ENCODE measurements at regions not wholly inside any gene's neighbourhood (a gene's known extent, or its start where the extent isn't known, plus 50 kb on each side); places are given as distances from the start of the nearest gene placed in this dataset.
A peak's percentile ranks its signal among the peaks of the same experiment; 100 is the strongest.

DNA sequence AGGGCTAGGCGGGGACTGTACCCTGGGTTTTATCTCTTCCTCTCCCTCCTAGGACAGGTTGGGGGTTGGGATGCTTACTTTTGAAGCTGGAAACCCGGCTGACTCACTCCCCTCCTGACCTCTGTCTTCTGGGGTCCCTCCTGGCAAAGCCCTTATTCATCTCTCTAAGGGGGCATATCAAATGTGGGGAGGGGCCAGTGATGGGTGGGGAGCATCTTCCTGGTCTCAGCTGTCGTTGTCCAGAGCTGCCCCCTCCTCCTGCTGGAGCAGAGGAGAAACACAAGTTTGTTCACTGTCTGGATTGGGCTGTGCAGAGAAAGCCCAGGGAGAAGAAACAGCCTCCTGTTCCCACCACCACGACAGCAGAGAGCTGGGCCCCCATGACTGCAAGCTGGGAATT, 85.8 kb downstream of the TNFAIP2 start:
- Histone ChIP-seq H3K27me3 (ENCODE audit: control insufficient read depth, insufficient read depth, low read length) (peaks cover 36% of the 10 kb centered on the region), H3K36me3 (ENCODE audit: control insufficient read depth, insufficient read depth, low read length) (no peaks in the 10 kb centered on the region), H3K9ac (ENCODE audit: low read depth, low read length) (no peak overlapping the region), H3K9me3 (ENCODE audit: control insufficient read depth, insufficient read depth, low read length) (peaks cover 9% of the 10 kb centered on the region), H3K4me3 (ENCODE audit: low read depth, low read length) (no peak overlapping the region), H3K27ac (ENCODE audit: low read depth, low read length) (no peak overlapping the region), H3K4me1 (ENCODE audit: control insufficient read depth, insufficient read depth, low read length) (peaks cover 3% of the 10 kb centered on the region; the same call in 1 of the 2 replicates)

DNA sequence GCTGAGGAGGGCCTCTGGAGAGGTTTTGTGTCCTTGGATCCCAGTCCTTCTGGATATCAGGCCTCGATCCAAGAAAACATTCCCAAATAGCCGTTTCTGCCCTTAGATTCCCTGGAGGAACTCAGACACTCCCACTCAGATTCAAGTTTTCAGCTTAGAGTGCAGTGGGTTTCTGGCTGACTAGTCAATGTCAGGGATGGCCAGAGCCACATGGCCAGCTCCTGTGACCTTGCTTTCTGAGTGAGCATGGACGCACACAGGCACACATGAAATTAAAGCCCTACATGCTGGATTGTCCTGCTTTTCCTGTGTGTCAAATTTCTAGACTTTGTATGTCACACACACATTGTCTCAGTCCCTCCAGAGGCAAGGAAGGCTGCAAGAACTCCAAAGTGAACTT, 86.2 kb downstream of the TNFAIP2 start:
- Histone ChIP-seq H3K36me3 (ENCODE audit: control insufficient read depth, insufficient read depth, low read length) (no peaks in the 10 kb centered on the region), H3K9ac (ENCODE audit: low read depth, low read length) (no peak overlapping the region), H3K27ac (ENCODE audit: low read depth, low read length) (no peak overlapping the region), H3K27me3 (ENCODE audit: control insufficient read depth, insufficient read depth, low read length) (peaks cover 36% of the 10 kb centered on the region), H3K4me3 (ENCODE audit: low read depth, low read length) (no peak overlapping the region), H3K9me3 (ENCODE audit: control insufficient read depth, insufficient read depth, low read length) (peaks cover 5% of the 10 kb centered on the region), H3K4me1 (ENCODE audit: control insufficient read depth, insufficient read depth, low read length) (peaks cover 3% of the 10 kb centered on the region; the same call in 1 of the 2 replicates)

DNA sequence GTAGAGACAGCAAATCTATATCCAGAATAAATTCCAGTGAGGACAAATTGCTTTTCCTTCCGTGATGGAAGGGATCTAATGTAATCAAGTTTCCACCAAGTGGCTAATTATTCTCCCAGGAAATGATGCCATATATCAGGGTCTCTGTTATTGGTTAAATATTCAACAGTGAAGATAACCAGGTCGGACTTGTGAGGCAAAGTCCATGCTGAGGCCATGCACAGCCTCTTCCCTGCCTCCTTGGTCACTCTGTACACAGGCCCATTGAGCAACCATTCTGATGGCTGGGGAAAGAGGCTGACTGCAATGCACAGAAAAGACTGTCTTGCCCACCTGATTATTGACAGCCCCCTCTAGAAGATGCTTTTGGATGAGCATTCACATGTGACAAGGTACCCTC, 90.1 kb downstream of the TNFAIP2 start:
- H3K9ac ChIP-seq (ENCODE audit: low read depth, low read length), result no peak overlapping the region
- no peak overlapping the region for H3K4me3 ChIP-seq (ENCODE audit: low read depth, low read length)
- H3K4me1 ChIP-seq (ENCODE audit: control insufficient read depth, insufficient read depth, low read length), result no peaks in the 10 kb centered on the region
- H3K27ac ChIP-seq (ENCODE audit: low read depth, low read length), result no peak overlapping the region
- H3K27me3 ChIP-seq (ENCODE audit: control insufficient read depth, insufficient read depth, low read length), result peaks cover 13% of the 10 kb centered on the region
- H3K36me3 ChIP-seq (ENCODE audit: control insufficient read depth, insufficient read depth, low read length), result no peaks in the 10 kb centered on the region
- H3K9me3 ChIP-seq (ENCODE audit: control insufficient read depth, insufficient read depth, low read length), result no peaks in the 10 kb centered on the region

DNA sequence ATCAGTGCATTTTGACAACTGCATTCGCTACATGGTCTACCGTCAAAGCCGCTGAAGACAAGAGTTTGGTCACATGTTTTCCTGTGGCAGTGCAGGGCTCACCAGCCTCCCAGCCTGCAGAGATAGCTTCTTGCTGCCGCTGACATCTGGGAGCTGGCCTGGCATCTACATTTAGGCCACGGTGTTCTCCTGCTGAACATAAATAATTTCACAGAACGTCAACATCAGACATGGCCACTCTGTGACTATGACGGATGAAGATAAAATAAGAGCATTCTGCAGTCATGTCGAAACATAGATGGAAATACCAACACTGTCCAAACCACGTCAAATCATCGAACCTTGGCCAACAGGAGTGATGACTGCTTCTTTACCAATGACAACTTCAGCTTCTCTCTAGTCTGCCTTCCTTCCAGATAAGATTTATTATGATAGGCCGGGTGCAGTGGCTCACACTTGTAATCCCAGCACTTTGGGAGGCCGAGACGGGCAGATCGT, 91.2 kb downstream of the TNFAIP2 start:
- Histone ChIP-seq H3K4me3 (ENCODE audit: low read depth, low read length) (no peak overlapping the region), H3K27me3 (ENCODE audit: control insufficient read depth, insufficient read depth, low read length) (peaks cover 8% of the 10 kb centered on the region), H3K9ac (ENCODE audit: low read depth, low read length) (no peak overlapping the region), H3K36me3 (ENCODE audit: control insufficient read depth, insufficient read depth, low read length) (no peaks in the 10 kb centered on the region), H3K9me3 (ENCODE audit: control insufficient read depth, insufficient read depth, low read length) (no peaks in the 10 kb centered on the region), H3K27ac (ENCODE audit: low read depth, low read length) (no peak overlapping the region), H3K4me1 (ENCODE audit: control insufficient read depth, insufficient read depth, low read length) (no peaks in the 10 kb centered on the region)

DNA sequence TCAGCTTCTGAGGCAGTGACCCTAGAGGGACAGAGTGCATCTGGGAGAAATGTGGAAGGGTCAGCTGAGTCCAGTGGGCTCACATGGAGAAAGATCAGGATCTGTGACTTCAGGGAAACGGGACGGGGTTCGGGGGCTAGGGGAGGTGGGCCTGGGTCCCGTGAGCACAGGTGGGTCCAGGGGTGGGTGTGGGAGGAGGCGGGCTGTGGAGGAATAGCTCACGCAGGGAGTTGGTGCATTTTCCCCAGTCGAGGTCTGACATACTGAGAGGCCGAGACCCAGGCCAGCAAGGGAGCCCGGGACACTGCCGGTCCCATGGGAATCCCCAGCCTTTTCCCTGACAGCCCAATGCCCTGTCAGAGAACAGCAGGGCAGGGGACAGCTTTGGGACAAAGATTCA, 93.1 kb downstream of the TNFAIP2 start:
- H3K27me3 ChIP-seq (ENCODE audit: control insufficient read depth, insufficient read depth, low read length), result peaks cover 24% of the 10 kb centered on the region
- no peak overlapping the region for H3K9ac ChIP-seq (ENCODE audit: low read depth, low read length)
- H3K4me3 ChIP-seq (ENCODE audit: low read depth, low read length), result no peak overlapping the region
- H3K4me1 ChIP-seq (ENCODE audit: control insufficient read depth, insufficient read depth, low read length), result peaks cover 3% of the 10 kb centered on the region; the same call in 1 of the 2 replicates
- no peaks in the 10 kb centered on the region for H3K9me3 ChIP-seq (ENCODE audit: control insufficient read depth, insufficient read depth, low read length)
- no peak overlapping the region for H3K27ac ChIP-seq (ENCODE audit: low read depth, low read length)
- no peaks in the 10 kb centered on the region for H3K36me3 ChIP-seq (ENCODE audit: control insufficient read depth, insufficient read depth, low read length)

DNA sequence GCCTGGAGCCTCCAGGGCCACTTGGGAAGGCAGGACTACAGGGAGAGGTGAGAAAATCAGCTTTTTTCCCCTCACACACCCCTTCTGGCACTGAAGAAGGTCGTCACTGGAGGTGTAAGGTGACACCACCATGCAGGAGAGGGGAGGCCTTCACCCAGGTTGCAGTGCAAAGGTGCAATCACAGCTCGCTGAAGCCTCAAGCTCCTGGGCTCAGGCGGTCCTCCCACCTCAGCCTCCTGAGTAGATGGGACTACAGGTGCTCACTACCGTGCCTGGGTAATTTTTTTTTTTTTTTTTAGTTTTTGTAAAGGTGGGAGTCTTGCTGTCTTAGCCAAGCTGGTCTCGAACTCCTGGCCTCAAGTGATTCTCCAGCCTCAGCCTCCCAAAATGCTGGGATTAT, 93.6 kb downstream of the TNFAIP2 start:
- Histone ChIP-seq H3K36me3 (ENCODE audit: control insufficient read depth, insufficient read depth, low read length) (no peaks in the 10 kb centered on the region), H3K4me3 (ENCODE audit: low read depth, low read length) (no peak overlapping the region), H3K9me3 (ENCODE audit: control insufficient read depth, insufficient read depth, low read length) (no peaks in the 10 kb centered on the region), H3K27ac (ENCODE audit: low read depth, low read length) (no peak overlapping the region), H3K9ac (ENCODE audit: low read depth, low read length) (no peak overlapping the region), H3K27me3 (ENCODE audit: control insufficient read depth, insufficient read depth, low read length) (peaks cover 29% of the 10 kb centered on the region), H3K4me1 (ENCODE audit: control insufficient read depth, insufficient read depth, low read length) (peaks cover 3% of the 10 kb centered on the region; the same call in 1 of the 2 replicates)

DNA sequence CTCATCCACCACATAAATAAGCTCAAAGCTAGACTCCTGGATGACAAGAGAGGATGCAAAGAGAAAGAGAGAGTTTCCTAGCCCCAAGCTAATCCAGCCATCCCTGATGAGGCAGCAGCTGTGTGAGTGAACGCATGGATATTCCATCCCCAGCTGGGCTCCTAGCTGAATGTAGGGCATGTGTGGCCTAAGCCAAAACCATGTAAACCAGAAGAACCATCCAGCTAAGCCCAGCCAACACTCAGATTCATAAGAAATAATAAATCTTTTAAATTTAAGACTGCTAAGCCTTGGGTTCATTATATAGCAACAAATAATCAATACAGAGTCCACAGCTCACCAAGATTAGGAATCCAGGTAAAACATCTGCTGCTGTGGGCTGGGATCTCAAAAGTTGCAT, 94.3 kb downstream of the TNFAIP2 start:
- H3K4me3 ChIP-seq (ENCODE audit: low read depth, low read length), result no peak overlapping the region
- H3K9ac ChIP-seq (ENCODE audit: low read depth, low read length), result no peak overlapping the region
- H3K27me3 ChIP-seq (ENCODE audit: control insufficient read depth, insufficient read depth, low read length), result peaks cover 34% of the 10 kb centered on the region
- no peak overlapping the region for H3K27ac ChIP-seq (ENCODE audit: low read depth, low read length)
- no peaks in the 10 kb centered on the region for H3K9me3 ChIP-seq (ENCODE audit: control insufficient read depth, insufficient read depth, low read length)
- H3K36me3 ChIP-seq (ENCODE audit: control insufficient read depth, insufficient read depth, low read length), result no peaks in the 10 kb centered on the region
- peaks cover 3% of the 10 kb centered on the region; the same call in 1 of the 2 replicates for H3K4me1 ChIP-seq (ENCODE audit: control insufficient read depth, insufficient read depth, low read length)

DNA sequence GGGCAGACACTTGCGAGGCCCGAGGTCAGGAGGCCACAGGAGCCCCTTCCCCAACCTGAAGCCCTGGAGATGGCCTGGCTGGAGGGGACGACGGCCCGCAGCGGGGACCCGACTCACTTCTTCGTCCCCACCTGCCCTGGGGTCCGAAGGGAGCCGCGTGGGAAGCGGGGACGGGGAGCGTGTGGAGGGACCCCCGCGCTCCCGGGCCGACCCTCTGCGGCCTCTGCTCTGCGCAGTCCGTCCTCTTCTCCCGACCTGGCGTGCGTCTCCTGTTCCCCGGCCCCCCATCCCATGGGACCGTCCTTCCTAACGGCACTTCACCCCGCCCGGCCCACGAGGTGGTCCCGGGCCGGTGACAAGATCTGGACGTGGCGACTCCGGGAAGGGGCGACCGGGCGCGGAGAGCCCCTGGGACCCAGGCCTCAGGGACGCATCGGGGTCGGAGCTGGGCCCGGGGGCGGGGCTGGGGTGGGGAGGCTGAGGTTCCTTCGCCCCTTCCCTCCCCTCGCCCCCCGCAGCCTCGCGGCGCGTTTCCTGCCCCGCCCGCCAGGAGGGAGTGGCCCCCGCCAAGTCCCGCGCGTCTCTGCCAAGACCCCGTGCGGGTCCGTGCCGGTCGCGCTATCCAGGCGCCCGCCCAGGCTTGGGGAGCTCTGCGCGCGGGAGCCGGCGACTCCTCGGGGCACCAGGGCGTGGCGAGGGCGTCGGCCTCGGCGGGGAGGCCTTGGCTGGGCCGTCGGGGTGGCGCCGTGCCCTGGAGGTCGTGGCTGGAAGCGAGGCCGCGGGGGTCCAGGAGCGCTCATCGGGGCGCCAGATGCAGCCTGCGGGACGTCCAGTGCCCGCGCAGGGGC, 97.1 kb downstream of the TNFAIP2 start:
- no peaks in the 10 kb centered on the region for H3K36me3 ChIP-seq (ENCODE audit: control insufficient read depth, insufficient read depth, low read length)
- H3K4me1 ChIP-seq (ENCODE audit: control insufficient read depth, insufficient read depth, low read length), result peaks cover 12% of the 10 kb centered on the region; the same call in 1 of the 2 replicates
- no peaks in the 10 kb centered on the region for H3K9me3 ChIP-seq (ENCODE audit: control insufficient read depth, insufficient read depth, low read length)
- H3K27me3 ChIP-seq (ENCODE audit: control insufficient read depth, insufficient read depth, low read length), result peaks cover 34% of the 10 kb centered on the region
- no peak overlapping the region for H3K27ac ChIP-seq (ENCODE audit: low read depth, low read length)
- H3K4me3 ChIP-seq (ENCODE audit: low read depth, low read length), result peak overlapping the region; percentile 54
- no peak overlapping the region for H3K9ac ChIP-seq (ENCODE audit: low read depth, low read length)

DNA sequence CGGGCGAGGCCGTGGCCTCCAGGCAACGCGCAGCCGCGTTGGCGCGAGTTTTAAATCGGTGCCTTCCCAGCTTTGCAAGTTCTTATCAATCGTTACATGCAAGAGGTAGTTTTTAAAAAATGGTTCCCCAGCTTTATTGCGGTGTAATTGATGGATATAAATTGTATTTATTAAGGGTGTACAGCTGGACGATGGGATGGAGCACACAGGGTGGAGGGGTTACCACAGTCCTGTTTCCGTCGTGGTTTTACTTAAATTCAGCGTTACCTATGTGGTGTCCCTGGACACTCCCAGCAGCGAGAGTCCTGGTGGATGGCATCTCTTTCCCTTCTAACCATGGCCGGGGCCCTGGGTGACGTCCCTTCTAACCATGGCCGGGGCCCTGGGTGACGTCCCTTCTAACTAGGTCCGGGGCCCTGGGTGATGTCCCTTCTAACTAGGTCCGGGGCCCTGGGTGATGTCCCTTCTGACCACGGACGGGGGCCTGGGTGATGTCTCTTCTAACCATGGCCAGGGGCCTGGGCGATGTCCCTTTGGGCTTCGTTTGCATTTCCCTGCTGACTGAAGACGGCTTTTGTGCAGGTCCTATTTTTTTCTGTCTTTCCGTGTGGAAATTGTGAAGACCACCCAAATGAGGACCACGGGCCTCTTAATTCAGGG, 97.9 kb downstream of the TNFAIP2 start:
- Histone ChIP-seq H3K9ac (ENCODE audit: low read depth, low read length) (no peak overlapping the region), H3K9me3 (ENCODE audit: control insufficient read depth, insufficient read depth, low read length) (no peaks in the 10 kb centered on the region), H3K27ac (ENCODE audit: low read depth, low read length) (no peak overlapping the region), H3K4me3 (ENCODE audit: low read depth, low read length) (peak overlapping the region; percentile 54), H3K4me1 (ENCODE audit: control insufficient read depth, insufficient read depth, low read length) (peaks cover 12% of the 10 kb centered on the region; the same call in 1 of the 2 replicates), H3K27me3 (ENCODE audit: control insufficient read depth, insufficient read depth, low read length) (peaks cover 34% of the 10 kb centered on the region), H3K36me3 (ENCODE audit: control insufficient read depth, insufficient read depth, low read length) (no peaks in the 10 kb centered on the region)

DNA sequence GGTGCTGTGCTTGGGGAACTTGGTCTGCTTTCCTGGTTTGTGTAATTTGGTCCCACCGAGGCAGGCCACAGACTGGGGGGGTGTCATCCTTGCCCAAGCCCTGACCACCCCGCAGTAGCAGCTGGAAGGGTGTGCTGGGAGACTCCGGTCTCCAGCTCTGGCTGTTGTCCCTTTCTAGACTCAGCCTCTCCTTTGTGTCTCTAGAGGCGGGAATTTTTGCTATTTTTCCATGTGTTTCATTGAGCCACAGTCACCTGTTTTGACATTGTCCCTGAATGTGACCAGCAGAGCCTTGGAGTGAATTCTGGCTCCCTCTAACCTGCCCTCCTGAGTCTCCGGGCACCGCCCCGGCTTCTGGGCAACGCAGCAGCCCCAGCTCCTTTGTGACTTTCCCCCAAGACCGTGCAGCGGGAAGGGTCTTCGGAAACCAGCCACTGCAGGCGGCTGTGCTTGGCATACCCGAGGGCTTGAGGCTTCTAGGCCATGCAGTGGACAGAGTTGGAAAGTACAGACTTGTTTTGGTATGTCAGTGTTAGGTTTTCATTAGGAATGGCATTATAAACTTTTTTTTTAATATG, 98.6 kb downstream of the TNFAIP2 start:
- no peaks in the 10 kb centered on the region for H3K9me3 ChIP-seq (ENCODE audit: control insufficient read depth, insufficient read depth, low read length)
- peaks cover 34% of the 10 kb centered on the region for H3K27me3 ChIP-seq (ENCODE audit: control insufficient read depth, insufficient read depth, low read length)
- no peak overlapping the region for H3K4me3 ChIP-seq (ENCODE audit: low read depth, low read length)
- no peaks in the 10 kb centered on the region for H3K36me3 ChIP-seq (ENCODE audit: control insufficient read depth, insufficient read depth, low read length)
- H3K27ac ChIP-seq (ENCODE audit: low read depth, low read length), result no peak overlapping the region
- H3K9ac ChIP-seq (ENCODE audit: low read depth, low read length), result no peak overlapping the region
- peaks cover 12% of the 10 kb centered on the region; the same call in 1 of the 2 replicates for H3K4me1 ChIP-seq (ENCODE audit: control insufficient read depth, insufficient read depth, low read length)

All from HUES48 (cell line).